Fibroblast of lung (primary cell): ENCODE measurements at regions not wholly inside any gene's neighbourhood (a gene's known extent, or its start where the extent isn't known, plus 50 kb on each side); places are given as distances from the start of the nearest gene placed in this dataset.

Source experiments
- DNase-seq, 2 donors: peaks; one replicate each; pipeline versions ENCODE4 v3.0.0 to v3.0.0-alpha.2; 2010; ENCODE audit warnings: low read depth in 2 of 2
- H2AFZ ChIP-seq: 2 replicates; pipeline ENCODE4 v1.5.1; 2012; ENCODE audit warnings: low read length, control low read depth, inconsistent platforms
- H3K27ac ChIP-seq: 2 replicates; pipeline ENCODE4 v1.5.1; 2011; ENCODE audit warnings: low read length, control low read depth; ENCODE audit not compliant: insufficient read depth
- H3K27me3 ChIP-seq: 2 replicates; pipeline ENCODE4 v1.5.1; 2011; ENCODE audit warnings: mild to moderate bottlenecking, low read length; ENCODE audit not compliant: control insufficient read depth, insufficient read depth
- H3K36me3 ChIP-seq: 2 replicates; pipeline ENCODE4 v1.5.1; 2011; ENCODE audit warnings: low read length; ENCODE audit not compliant: control insufficient read depth, insufficient read depth
- H3K4me1 ChIP-seq: 2 replicates; pipeline ENCODE4 v1.5.1; 2011; ENCODE audit warnings: low read length; ENCODE audit not compliant: control insufficient read depth, insufficient read depth; ENCODE audit errors: extremely low read depth
- H3K4me2 ChIP-seq: 2 replicates; pipeline ENCODE4 v1.5.1; 2011; ENCODE audit warnings: low read length, control low read depth; ENCODE audit not compliant: insufficient read depth; ENCODE audit errors: extremely low read depth
- H3K4me3 ChIP-seq, 4 experiments: fragments of 200-600 bp in 1 of 4; sonication (generic) in 1 of 4; replicated peaks in 1 of 4; 2 replicates each; pipeline ENCODE4 v1.5.1; 2011 to 2016; ENCODE audit warnings: low read length in 4 of 4, low read depth in 3 of 4, mild to moderate bottlenecking in 3 of 4, control low read depth in 2 of 4, inconsistent platforms in 1 of 4, mixed read lengths in 1 of 4; ENCODE audit not compliant: insufficient read depth in 1 of 4; ENCODE audit errors: control extremely low read depth in 1 of 4
- H3K79me2 ChIP-seq: 2 replicates; pipeline ENCODE4 v1.5.1; 2012; ENCODE audit warnings: mild to moderate bottlenecking, low read length, inconsistent platforms; ENCODE audit not compliant: control insufficient read depth, insufficient read depth
- H3K9ac ChIP-seq: 2 replicates; pipeline ENCODE4 v1.5.1; 2011; ENCODE audit warnings: mild to moderate bottlenecking, low read length, control low read depth; ENCODE audit not compliant: insufficient read depth
- H3K9me3 ChIP-seq: 2 replicates; pipeline ENCODE4 v1.5.1; 2012; ENCODE audit warnings: low read depth, low read length; ENCODE audit not compliant: control insufficient read depth, insufficient read depth
- H4K20me1 ChIP-seq: 2 replicates; pipeline ENCODE4 v1.5.1; 2011; ENCODE audit warnings: low read length; ENCODE audit not compliant: control insufficient read depth, insufficient read depth; ENCODE audit errors: extremely low read depth
- EZH2 ChIP-seq: IDR thresholded peaks from 2 replicates; pipeline ENCODE4 v1.5.1; 2012; ENCODE audit warnings: low read length, control low read depth, mild to moderate bottlenecking; ENCODE audit errors: missing control alignments
- TF ChIP-seq, protein P1 (sequence below), 2 donors: IDR thresholded peaks in 1 of 2; conservative IDR thresholded peaks in 1 of 2; 1 replicate in 1 of 2; 2 replicates in 1 of 2; pipeline ENCODE4 v1.5.1; 2011 to 2012; ENCODE audit warnings: low read length in 2 of 2, control low read depth in 1 of 2, inconsistent platforms in 1 of 2, low read depth in 1 of 2, mild to moderate bottlenecking in 1 of 2

DNA sequence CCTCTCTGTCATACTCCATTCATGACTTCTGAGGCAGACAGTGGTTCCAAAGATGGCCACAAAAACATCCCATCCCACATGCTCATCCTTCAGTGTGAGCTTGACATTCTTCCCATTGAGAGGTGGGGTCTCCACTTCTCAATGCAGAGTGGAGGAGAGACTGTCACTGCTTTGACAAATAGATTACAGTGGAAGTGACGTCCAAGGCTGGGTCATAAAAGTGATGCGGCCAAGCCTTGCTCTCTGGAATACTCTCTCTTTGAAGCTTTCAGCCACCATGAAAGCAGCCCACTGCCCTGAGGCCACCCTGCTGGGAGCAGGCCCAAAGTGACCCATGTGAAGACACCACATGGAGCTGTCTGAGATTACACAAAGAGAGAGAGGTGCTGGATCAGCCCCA lies 59.0 kb upstream of the DNAH5 start:
- H3K27me3 ChIP-seq: no peaks in the 10 kb centered on the region
- H3K4me1 ChIP-seq: peaks cover 5% of the 10 kb centered on the region
- no peaks in the 10 kb centered on the region for H3K9me3 ChIP-seq
- DNase-seq: no peak
- no peaks in the 10 kb centered on the region for H4K20me1 ChIP-seq
- no peak overlapping the region for H3K4me2 ChIP-seq
- no peak overlapping the region for H3K27ac ChIP-seq
- H2AFZ ChIP-seq: no peak overlapping the region
- no peak overlapping the region for H3K4me3 ChIP-seq
- H3K36me3 ChIP-seq: no peaks in the 10 kb centered on the region
- H3K79me2 ChIP-seq: no peaks in the 10 kb centered on the region
- no peak for TF ChIP-seq EZH2
- TF ChIP-seq, protein P1, sequence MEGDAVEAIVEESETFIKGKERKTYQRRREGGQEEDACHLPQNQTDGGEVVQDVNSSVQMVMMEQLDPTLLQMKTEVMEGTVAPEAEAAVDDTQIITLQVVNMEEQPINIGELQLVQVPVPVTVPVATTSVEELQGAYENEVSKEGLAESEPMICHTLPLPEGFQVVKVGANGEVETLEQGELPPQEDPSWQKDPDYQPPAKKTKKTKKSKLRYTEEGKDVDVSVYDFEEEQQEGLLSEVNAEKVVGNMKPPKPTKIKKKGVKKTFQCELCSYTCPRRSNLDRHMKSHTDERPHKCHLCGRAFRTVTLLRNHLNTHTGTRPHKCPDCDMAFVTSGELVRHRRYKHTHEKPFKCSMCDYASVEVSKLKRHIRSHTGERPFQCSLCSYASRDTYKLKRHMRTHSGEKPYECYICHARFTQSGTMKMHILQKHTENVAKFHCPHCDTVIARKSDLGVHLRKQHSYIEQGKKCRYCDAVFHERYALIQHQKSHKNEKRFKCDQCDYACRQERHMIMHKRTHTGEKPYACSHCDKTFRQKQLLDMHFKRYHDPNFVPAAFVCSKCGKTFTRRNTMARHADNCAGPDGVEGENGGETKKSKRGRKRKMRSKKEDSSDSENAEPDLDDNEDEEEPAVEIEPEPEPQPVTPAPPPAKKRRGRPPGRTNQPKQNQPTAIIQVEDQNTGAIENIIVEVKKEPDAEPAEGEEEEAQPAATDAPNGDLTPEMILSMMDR (conservative IDR thresholded peaks at IDR 0.05 in 1 of 2, IDR thresholded peaks at IDR 0.05 in 1 of 2; ENCODE audit: low read depth in 1 of 2, low read length in 2 of 2): no peak
- H3K9ac ChIP-seq: no peak overlapping the region

DNA sequence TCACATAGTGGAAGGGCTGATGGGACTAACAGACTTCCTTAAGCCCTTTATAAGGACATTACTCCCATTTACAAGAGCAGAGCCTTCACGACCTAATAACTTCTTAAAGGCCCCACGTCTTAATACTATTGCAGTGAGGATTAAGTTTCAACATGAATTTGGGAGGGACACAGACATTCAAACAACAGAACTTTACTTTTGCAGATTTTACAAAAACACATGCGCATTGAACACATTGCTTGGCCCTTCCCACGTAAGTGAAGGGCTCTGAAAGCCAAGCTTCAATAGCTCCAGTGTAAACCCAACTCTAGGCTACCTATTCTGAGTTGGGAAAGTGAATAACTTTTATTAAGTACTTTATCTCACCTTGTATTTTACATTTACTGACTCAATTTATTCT lies 53.8 kb upstream of the DNAH5 start:
- H4K20me1 ChIP-seq: no peaks in the 10 kb centered on the region

DNA sequence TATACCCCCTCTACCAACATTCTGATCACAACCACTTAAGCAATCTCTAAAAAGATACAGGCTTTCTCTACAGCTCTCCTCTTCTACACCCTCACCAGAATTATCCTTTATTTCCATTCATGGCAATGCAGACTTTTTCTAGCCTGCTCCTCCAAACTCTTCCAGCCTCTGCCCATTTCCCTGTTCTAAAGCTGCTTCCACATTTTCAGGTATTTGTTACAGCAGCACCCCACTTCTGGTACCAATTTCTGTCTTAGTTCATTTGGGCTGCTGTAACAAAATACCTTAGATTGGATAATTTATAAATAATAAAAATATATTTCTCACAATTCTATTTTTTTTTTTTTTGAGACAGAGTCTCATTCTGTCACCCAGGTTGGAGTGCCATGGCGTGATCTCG lies 53.0 kb upstream of the DNAH5 start:
- no peaks in the 10 kb centered on the region for H3K36me3 ChIP-seq
- no peaks in the 10 kb centered on the region for H3K9me3 ChIP-seq
- no peaks in the 10 kb centered on the region for H3K27me3 ChIP-seq
- H3K79me2 ChIP-seq: no peaks in the 10 kb centered on the region
- no peak for TF ChIP-seq EZH2
- TF ChIP-seq, protein P1 (conservative IDR thresholded peaks at IDR 0.05 in 1 of 2, IDR thresholded peaks at IDR 0.05 in 1 of 2; ENCODE audit: low read depth in 1 of 2, low read length in 2 of 2): no peak
- no peak overlapping the region for H3K27ac ChIP-seq
- peaks cover 2% of the 10 kb centered on the region for H3K4me1 ChIP-seq
- no peak overlapping the region for H3K9ac ChIP-seq
- DNase-seq: no peak
- no peak overlapping the region for H2AFZ ChIP-seq
- no peak overlapping the region for H3K4me2 ChIP-seq
- H3K4me3 ChIP-seq: no peak overlapping the region
- H4K20me1 ChIP-seq: no peaks in the 10 kb centered on the region

More for the DNA sequence above, 53.8 kb upstream of the DNAH5 start:
- peaks cover 2% of the 10 kb centered on the region for H3K4me1 ChIP-seq
- H3K27me3 ChIP-seq: no peaks in the 10 kb centered on the region
- H3K36me3 ChIP-seq: no peaks in the 10 kb centered on the region
- no peak for DNase-seq
- no peak for TF ChIP-seq EZH2
- TF ChIP-seq, protein P1 (conservative IDR thresholded peaks at IDR 0.05 in 1 of 2, IDR thresholded peaks at IDR 0.05 in 1 of 2; ENCODE audit: low read depth in 1 of 2, low read length in 2 of 2): no peak
- no peak overlapping the region for H3K4me2 ChIP-seq
- no peaks in the 10 kb centered on the region for H3K9me3 ChIP-seq
- no peak overlapping the region for H3K4me3 ChIP-seq
- H2AFZ ChIP-seq: no peak overlapping the region
- H3K9ac ChIP-seq: no peak overlapping the region
- no peaks in the 10 kb centered on the region for H3K79me2 ChIP-seq
- no peak overlapping the region for H3K27ac ChIP-seq
